ENCODE measurements at regions not wholly inside any gene's neighbourhood (a gene's known extent, or its start where the extent isn't known, plus 50 kb on each side); places are given as distances from the start of the nearest gene placed in this dataset.

- in situ Hi-C loops (cut with MboI) = no loop called here
- FAIRE-seq (no peak), DNase-seq (ENCODE audit: low read depth, low spot score) (no peak), ATAC-seq (no peak)
- no peak overlapping the region for H3K27ac ChIP-seq (ENCODE audit: control insufficient read depth, insufficient read depth)
- H4K20me1 ChIP-seq (ENCODE audit: control insufficient read depth, insufficient read depth) = no peaks in the 10 kb centered on the region
- intact Hi-C loops (cut with micrococcal nuclease; ENCODE audit: unreplicated experiment) = loop anchor here (10.0 kb wide), 1 partner anchor 60 kb away; no protein-coding TSS in a partner anchor
- no peaks in the 10 kb centered on the region for H3K36me3 ChIP-seq (ENCODE audit: control insufficient read depth in 2 of 2, insufficient read depth in 2 of 2, low read length in 1 of 2)
- H3K9me3 ChIP-seq (replicated peaks; ENCODE audit: control insufficient read depth, insufficient read depth, low read length) = no peaks in the 10 kb centered on the region
- POLR2A ChIA-PET = no interaction called here
- no peak overlapping the region for H3K4me3 ChIP-seq
- CTCF ChIA-PET = no interaction called here
- no peaks in the 10 kb centered on the region for H3K79me2 ChIP-seq (ENCODE audit: control insufficient read depth, insufficient read depth, low read length)
- H3K27me3 ChIP-seq (replicated peaks in 1 of 2; ENCODE audit: control insufficient read depth in 2 of 2, insufficient read depth in 2 of 2, low read length in 1 of 2) = peaks cover 3 to 7% of the 10 kb centered on the region in 2 experiments
- no peak for TF ChIP-seq SMC3 (IDR thresholded peaks at IDR 0.05; ENCODE audit: borderline replicate concordance, low read length)
- TF ChIP-seq, protein P1, sequence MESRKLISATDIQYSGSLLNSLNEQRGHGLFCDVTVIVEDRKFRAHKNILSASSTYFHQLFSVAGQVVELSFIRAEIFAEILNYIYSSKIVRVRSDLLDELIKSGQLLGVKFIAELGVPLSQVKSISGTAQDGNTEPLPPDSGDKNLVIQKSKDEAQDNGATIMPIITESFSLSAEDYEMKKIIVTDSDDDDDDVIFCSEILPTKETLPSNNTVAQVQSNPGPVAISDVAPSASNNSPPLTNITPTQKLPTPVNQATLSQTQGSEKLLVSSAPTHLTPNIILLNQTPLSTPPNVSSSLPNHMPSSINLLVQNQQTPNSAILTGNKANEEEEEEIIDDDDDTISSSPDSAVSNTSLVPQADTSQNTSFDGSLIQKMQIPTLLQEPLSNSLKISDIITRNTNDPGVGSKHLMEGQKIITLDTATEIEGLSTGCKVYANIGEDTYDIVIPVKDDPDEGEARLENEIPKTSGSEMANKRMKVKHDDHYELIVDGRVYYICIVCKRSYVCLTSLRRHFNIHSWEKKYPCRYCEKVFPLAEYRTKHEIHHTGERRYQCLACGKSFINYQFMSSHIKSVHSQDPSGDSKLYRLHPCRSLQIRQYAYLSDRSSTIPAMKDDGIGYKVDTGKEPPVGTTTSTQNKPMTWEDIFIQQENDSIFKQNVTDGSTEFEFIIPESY (IDR thresholded peaks at IDR 0.05) = no peak
- no peak for TF ChIP-seq CHD1 (IDR thresholded peaks at IDR 0.05; ENCODE audit: low read depth, low read length)
- no peak for TF ChIP-seq NBN (IDR thresholded peaks at IDR 0.05)
- no peak for TF ChIP-seq RUNX3 (IDR thresholded peaks at IDR 0.05; ENCODE audit: low read length)
- TF ChIP-seq NR2F1 (conservative IDR thresholded peaks at IDR 0.05) = no peak
- no peak for TF ChIP-seq RAD21 (IDR thresholded peaks at IDR 0.05; ENCODE audit: insufficient read depth, low read depth, low read length)
- no peak for TF ChIP-seq ESRRA (IDR thresholded peaks at IDR 0.05; ENCODE audit: low read length)
- no peak for TF ChIP-seq FOS (IDR thresholded peaks at IDR 0.05; ENCODE audit: borderline replicate concordance, extremely low read depth, insufficient read length)
- no peak for TF ChIP-seq TBL1XR1 (IDR thresholded peaks at IDR 0.05; ENCODE audit: low read depth, low read length)
- TF ChIP-seq, protein P2, sequence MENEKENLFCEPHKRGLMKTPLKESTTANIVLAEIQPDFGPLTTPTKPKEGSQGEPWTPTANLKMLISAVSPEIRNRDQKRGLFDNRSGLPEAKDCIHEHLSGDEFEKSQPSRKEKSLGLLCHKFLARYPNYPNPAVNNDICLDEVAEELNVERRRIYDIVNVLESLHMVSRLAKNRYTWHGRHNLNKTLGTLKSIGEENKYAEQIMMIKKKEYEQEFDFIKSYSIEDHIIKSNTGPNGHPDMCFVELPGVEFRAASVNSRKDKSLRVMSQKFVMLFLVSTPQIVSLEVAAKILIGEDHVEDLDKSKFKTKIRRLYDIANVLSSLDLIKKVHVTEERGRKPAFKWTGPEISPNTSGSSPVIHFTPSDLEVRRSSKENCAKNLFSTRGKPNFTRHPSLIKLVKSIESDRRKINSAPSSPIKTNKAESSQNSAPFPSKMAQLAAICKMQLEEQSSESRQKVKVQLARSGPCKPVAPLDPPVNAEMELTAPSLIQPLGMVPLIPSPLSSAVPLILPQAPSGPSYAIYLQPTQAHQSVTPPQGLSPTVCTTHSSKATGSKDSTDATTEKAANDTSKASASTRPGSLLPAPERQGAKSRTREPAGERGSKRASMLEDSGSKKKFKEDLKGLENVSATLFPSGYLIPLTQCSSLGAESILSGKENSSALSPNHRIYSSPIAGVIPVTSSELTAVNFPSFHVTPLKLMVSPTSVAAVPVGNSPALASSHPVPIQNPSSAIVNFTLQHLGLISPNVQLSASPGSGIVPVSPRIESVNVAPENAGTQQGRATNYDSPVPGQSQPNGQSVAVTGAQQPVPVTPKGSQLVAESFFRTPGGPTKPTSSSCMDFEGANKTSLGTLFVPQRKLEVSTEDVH (IDR thresholded peaks at IDR 0.05; ENCODE audit: low read depth, partially characterized antibody) = no peak
- TF ChIP-seq NR2C1 (IDR thresholded peaks at IDR 0.05) = no peak
- no peak for TF ChIP-seq EP300 (IDR thresholded peaks at IDR 0.05; ENCODE audit: borderline replicate concordance in 1 of 2, control insufficient read depth in 1 of 2, low read depth in 2 of 2, low read length in 2 of 2)
- no peak for TF ChIP-seq RBBP5 (conservative IDR thresholded peaks at IDR 0.05)
- TF ChIP-seq ZZZ3 (IDR thresholded peaks at IDR 0.05; ENCODE audit: control insufficient read depth, insufficient read length, low read depth) = no peak
- TF ChIP-seq LARP7 (IDR thresholded peaks at IDR 0.05) = no peak
- TF ChIP-seq ATF7 (IDR thresholded peaks at IDR 0.05; ENCODE audit: low read depth) = no peak
- no peak overlapping the region for H3K4me2 ChIP-seq (ENCODE audit: control insufficient read depth, insufficient read depth)
- RAD21 ChIA-PET (ENCODE audit: unreplicated experiment) = no interaction called here
- no peak overlapping the region for H3K9ac ChIP-seq (ENCODE audit: control insufficient read depth, insufficient read depth, low read length)
- H2AFZ ChIP-seq (ENCODE audit: control insufficient read depth, low read depth, low read length) = no peak overlapping the region
- 52% methylated on average over 31 of the region's 31 CpGs for WGBS (ENCODE audit: insufficient coverage, insufficient replicate concordance, low lambda C conversion rate, missing lambda C conversion rate)
- BruUV-seq (replicated peaks) = no TSS peak
- no peaks in the 10 kb centered on the region for H3K4me1 ChIP-seq (ENCODE audit: control insufficient read depth, insufficient read depth, low read length)
- SMC1A ChIA-PET (ENCODE audit: uncharacterized antibody, unreplicated experiment) = no interaction called here
These were observed 1641.5 kb upstream of the C9orf72 start for GRCh38 chr9:29214690-29215253.
